GM18508 (cell line): ENCODE measurements at regions not wholly inside any gene's neighbourhood (a gene's known extent, or its start where the extent isn't known, plus 50 kb on each side); places are given as distances from the start of the nearest gene placed in this dataset.
"Not testable (repeated sequence)": the region's sequence is repeated elsewhere in the genome, so short reads cannot be mapped to it uniquely, and the experiment has no call there.

Experiments
- ATAC-seq: cut with Tn5 transposase; IDR thresholded peaks from one replicate; pipeline ENCODE4 v1.9.1; 2021; ENCODE audit warnings: moderate number of reproducible peaks; ENCODE audit not compliant: insufficient read depth, unreplicated experiment

- ATAC-seq: no peak
Observed at GRCh38 chr18:22067109-22067508, 102.3 kb upstream of the GATA6 start.

GRCh38 chr18:22067682-22068081, 101.7 kb upstream of the GATA6 start:
- ATAC-seq: no peak

DNA sequence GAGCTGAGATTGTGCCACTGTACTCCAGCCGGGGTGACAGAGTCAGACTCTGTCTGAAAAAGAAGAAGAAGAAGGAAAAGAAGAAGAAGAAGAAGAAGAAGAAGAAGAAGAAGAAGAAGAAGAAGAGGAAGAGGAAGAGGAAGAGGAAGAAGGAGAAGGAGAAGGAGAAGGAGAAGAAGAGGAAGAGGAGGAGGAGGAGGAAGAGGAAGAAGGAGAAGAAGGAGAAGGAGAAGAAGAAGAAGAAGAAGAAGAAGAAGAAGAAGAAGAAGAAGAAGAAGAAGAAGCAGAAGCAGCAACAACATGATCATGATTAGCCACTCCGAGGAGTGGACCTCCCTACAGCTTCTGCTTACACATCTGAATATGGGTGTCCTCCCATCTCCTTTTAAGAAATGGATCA, 100.6 kb upstream of the GATA6 start:
- ATAC-seq: not testable (repeated sequence)

GRCh38 chr18:22069916-22070315, 99.5 kb upstream of the GATA6 start:
- no peak for ATAC-seq

GRCh38 chr18:22073411-22073810, 96.0 kb upstream of the GATA6 start:
- no peak for ATAC-seq

GRCh38 chr18:22074282-22075070, 94.9 kb upstream of the GATA6 start:
- no peak for ATAC-seq

DNA sequence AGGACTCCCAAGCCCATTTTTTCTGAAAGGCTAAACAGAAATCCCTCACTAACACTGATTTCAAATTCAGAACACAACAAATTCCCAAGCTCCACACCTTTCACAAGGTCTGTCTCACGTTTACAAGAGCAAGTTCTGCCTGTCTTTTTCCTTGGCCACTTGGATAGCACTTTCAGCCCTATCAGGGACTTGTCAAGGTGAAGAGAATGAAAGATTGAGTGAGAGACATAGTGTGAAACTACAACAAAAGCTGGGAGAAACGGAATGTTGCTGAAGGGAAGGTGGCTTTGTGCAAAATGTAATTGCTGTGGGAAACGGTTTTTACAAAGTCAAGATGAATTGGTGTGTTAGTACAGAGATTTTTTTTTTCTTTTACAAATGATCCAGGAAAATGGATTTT, 89.4 kb upstream of the GATA6 start:
- ATAC-seq: no peak

DNA sequence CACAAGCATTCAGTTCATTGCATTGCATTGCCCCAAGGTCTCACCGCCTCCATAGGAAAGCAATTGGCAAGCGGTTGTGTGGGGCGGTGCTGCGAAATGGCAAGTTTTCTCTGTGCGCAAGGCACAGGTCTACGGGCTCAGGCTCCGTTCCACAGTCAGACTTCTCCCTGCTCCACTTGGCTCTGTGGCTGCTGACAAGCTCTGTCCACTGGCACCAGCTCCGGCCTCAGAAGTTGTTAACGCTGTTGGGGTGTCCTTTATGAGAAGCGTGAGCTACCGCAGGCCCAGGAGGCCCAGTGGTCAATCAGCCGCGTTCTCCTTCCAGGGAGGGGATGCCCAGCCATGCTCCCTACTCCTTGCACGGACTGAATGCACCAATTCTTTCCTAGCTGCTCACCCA, 87.0 kb upstream of the GATA6 start:
- no peak for ATAC-seq

- ATAC-seq: no peak
Observed at GRCh38 chr18:22084547-22084946, 84.8 kb upstream of the GATA6 start.

GRCh38 chr18:22086973-22087372, 82.4 kb upstream of the GATA6 start:
- ATAC-seq: no peak

- no peak for ATAC-seq
Observed at GRCh38 chr18:22088029-22088428, 81.4 kb upstream of the GATA6 start.

- ATAC-seq: no peak
Observed at GRCh38 chr18:22088996-22089640, 80.3 kb upstream of the GATA6 start.

- ATAC-seq: no peak
Observed at GRCh38 chr18:22091341-22091740, 78.0 kb upstream of the GATA6 start.

GRCh38 chr18:22093731-22094357, 75.5 kb upstream of the GATA6 start:
- no peak for ATAC-seq

DNA sequence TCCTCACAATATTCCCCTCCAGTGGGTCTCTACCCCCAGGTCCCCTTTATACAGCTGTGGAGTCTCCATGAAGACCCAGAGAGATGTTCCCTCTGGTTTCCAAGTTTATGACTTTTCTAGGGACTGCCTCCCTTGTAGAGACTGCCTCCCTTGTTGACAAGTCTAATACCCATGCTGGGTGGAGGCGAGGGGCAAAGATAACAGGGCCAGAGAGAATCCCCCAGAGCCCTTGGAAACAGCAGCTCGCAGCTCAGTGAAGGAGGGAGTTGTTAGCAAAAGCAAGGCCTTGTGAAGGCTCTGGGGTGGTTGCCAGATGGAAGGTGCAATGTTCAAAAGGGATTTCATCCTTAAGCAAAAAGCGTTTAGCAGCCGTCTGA, 75.0 kb upstream of the GATA6 start:
- no peak for ATAC-seq

DNA sequence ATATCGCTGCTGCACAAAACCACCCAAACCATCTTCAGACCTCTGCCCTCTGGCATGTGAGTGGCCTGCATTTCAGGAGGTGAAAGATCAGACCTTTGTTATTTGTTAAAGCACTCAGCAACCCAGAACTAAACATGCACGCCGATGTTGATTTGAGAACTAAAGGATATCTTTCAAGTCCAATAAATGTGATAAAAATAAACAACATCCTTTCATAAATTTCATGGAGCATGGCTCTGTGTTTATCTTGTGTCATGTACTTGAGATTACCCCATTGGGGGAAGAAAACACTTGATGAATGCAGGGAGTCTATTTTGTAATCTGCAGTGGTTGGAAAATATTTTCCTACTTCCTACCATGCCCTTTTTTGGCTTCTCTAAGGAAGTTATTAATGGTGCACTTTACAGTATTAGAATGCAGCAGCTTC, 70.8 kb upstream of the GATA6 start:
- no peak for ATAC-seq

DNA sequence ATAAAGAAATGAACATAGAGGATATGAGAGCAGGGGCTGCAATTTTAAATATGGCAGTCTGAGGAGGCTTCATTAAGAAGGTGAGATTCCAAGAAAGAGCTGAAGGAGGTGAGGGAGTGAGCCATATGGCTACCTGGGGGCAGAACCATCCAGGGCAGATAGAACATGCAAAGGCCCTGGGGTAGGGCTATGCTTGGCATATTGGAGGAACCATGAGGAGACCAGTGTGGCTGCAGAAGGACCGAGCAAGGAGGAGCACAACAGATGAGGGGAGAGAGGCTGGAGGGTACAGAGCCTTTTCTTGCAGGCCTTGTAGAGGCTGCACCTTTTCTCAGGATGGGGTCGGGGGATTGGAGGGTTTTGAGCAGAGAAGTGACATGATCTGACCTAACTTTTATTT, 69.5 kb upstream of the GATA6 start:
- ATAC-seq: no peak

GRCh38 chr18:22101731-22102130, 67.7 kb upstream of the GATA6 start:
- no peak for ATAC-seq

DNA sequence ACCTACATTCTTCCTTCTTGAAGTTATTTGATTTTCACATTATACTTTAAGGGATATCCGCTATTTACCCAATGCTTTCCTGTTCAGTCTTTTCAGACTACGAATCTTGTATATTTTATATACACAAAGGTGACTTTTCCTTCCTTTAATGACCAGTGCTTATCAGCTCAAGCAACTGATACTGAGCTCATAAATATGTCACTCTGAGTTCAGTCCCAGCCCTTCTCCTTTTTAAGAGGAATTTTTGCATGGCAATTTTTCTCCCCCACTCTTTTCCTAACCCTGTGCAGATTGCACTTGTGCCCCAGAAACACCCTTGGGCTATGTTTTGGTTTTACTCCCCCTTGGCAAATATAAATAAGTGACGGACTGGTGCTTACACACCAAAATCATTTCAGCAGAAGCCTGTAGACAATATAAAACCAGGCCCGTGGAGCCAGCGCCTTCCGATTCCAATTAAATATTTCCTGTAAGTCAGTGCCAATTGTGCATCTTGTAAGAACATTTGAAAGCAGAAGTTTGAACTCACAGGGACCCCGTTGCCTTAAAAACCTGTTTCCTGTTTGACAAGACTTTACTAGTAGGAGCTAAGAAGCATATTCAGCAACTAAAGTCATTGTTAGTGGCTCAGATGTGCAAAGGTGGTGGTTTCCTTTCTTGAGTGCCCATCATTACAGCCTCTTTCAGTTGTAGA, 66.3 kb upstream of the GATA6 start:
- no peak for ATAC-seq

DNA sequence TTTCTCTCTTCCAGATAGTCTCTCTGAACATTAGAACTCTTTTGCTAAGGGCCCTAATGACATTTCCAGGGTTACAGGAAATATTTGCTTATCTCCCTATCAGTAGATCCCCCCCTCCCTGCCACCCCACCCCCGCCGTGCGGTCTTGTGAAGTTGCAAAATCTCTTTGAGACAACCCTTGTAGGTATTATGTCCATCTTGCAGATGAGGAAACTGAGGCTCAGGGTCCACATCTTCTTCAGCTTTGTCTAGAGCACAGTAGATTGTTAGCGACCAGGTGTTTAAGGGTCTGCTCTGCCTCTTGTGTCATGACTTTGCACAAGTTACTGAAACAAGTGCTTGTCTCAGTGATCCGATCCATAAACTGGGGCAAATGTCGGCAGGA, 65.8 kb upstream of the GATA6 start:
- ATAC-seq: no peak
